ENCODE measurements at regions not wholly inside any gene's neighbourhood (a gene's known extent, or its start where the extent isn't known, plus 50 kb on each side); places are given as distances from the start of the nearest gene placed in this dataset.

DNA sequence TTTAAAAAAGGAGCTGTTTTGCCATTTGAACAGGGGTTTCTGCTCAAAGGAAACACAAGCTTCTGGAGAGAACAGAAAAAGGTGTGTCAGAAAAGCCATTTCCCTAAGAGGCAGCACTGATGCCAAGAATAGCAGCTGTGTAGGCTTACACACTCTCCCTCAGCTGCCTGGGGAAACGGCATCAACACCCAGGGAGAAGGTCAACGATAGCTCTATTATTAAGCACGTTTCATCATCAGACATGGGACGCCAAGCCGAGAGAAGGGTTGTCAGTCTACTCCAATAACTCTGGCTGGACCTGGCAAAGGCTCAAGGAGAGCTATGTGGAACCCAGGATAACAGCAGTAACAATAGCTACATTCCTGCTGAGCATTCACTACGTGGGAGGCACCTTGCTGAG, 314.2 kb downstream of the CDK5RAP2 start:
- H3K79me2 ChIP-seq (ENCODE audit: insufficient read depth, low read length), result no peaks in the 10 kb centered on the region
- H4K20me1 ChIP-seq (ENCODE audit: insufficient read depth, low read length), result no peaks in the 10 kb centered on the region
- H3K27me3 ChIP-seq (ENCODE audit: insufficient read depth, low read length), result no peaks in the 10 kb centered on the region
- H3K4me1 ChIP-seq (ENCODE audit: insufficient read depth, low read length, severe bottlenecking), result no peaks in the 10 kb centered on the region
- H3K36me3 ChIP-seq (ENCODE audit: insufficient read depth, low read length), result no peaks in the 10 kb centered on the region
- no peaks in the 10 kb centered on the region for H3K9me3 ChIP-seq (ENCODE audit: low read length)
- no peaks in the 10 kb centered on the region for H3F3A ChIP-seq (ENCODE audit: insufficient read depth, low read length)
- H3K9me2 ChIP-seq (ENCODE audit: low read depth, low read length), result no peaks in the 10 kb centered on the region
- TF ChIP-seq EZH2 (IDR thresholded peaks at IDR 0.05; ENCODE audit: borderline replicate concordance, low read length) (no peak), CTCF (IDR thresholded peaks at IDR 0.05; ENCODE audit: low read length) (no peak)
- H3K9ac ChIP-seq (ENCODE audit: low read length), result no peak overlapping the region
- H2AFZ ChIP-seq (ENCODE audit: low read length), result no peak overlapping the region
- no peak overlapping the region for H3K4me3 ChIP-seq (ENCODE audit: low read depth, low read length, poor library complexity, severe bottlenecking)
- no peak overlapping the region for H3K27ac ChIP-seq (ENCODE audit: low read depth, low read length, poor library complexity, severe bottlenecking)
- H3K4me2 ChIP-seq (ENCODE audit: low read length), result no peak overlapping the region

DNA sequence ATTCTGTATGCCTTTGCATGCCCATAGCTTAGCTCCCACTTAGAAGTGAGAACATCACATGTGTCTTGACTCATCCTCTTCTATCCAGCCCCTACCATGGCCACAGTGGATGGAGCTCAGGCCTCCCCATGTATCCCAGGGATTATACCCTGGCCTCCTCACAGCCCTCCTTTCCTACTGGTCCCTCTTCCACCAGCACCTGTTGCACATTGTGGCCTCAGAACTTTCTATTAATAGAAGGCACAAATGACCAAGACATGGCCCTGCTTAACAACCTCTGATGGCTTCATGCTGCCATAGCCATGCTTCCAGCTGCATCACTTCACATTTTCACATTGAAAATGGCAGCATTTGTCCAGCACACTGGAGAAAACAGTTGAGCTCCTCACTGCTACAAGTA, 315.4 kb downstream of the CDK5RAP2 start:
- H3K27me3 ChIP-seq (ENCODE audit: insufficient read depth, low read length), result no peaks in the 10 kb centered on the region
- H3K9me2 ChIP-seq (ENCODE audit: low read depth, low read length), result no peaks in the 10 kb centered on the region
- no peaks in the 10 kb centered on the region for H3K36me3 ChIP-seq (ENCODE audit: insufficient read depth, low read length)
- H3K9ac ChIP-seq (ENCODE audit: low read length), result no peak overlapping the region
- no peak overlapping the region for H3K27ac ChIP-seq (ENCODE audit: low read depth, low read length, poor library complexity, severe bottlenecking)
- H3K9me3 ChIP-seq (ENCODE audit: low read length), result no peaks in the 10 kb centered on the region
- no peak overlapping the region for H3K4me3 ChIP-seq (ENCODE audit: low read depth, low read length, poor library complexity, severe bottlenecking)
- no peaks in the 10 kb centered on the region for H3F3A ChIP-seq (ENCODE audit: insufficient read depth, low read length)
- no peaks in the 10 kb centered on the region for H3K4me1 ChIP-seq (ENCODE audit: insufficient read depth, low read length, severe bottlenecking)
- H3K4me2 ChIP-seq (ENCODE audit: low read length), result no peak overlapping the region
- no peak overlapping the region for H2AFZ ChIP-seq (ENCODE audit: low read length)
- no peaks in the 10 kb centered on the region for H4K20me1 ChIP-seq (ENCODE audit: insufficient read depth, low read length)
- H3K79me2 ChIP-seq (ENCODE audit: insufficient read depth, low read length), result no peaks in the 10 kb centered on the region
- TF ChIP-seq CTCF (IDR thresholded peaks at IDR 0.05; ENCODE audit: low read length) (no peak), EZH2 (IDR thresholded peaks at IDR 0.05; ENCODE audit: borderline replicate concordance, low read length) (no peak)

GRCh38 chr9:120263836-120264235, 316.1 kb downstream of the CDK5RAP2 start:
- no peak overlapping the region for H3K4me3 ChIP-seq (ENCODE audit: low read depth, low read length, poor library complexity, severe bottlenecking)
- no peaks in the 10 kb centered on the region for H4K20me1 ChIP-seq (ENCODE audit: insufficient read depth, low read length)
- no peaks in the 10 kb centered on the region for H3F3A ChIP-seq (ENCODE audit: insufficient read depth, low read length)
- no peak overlapping the region for H3K4me2 ChIP-seq (ENCODE audit: low read length)
- no peaks in the 10 kb centered on the region for H3K27me3 ChIP-seq (ENCODE audit: insufficient read depth, low read length)
- H3K9ac ChIP-seq (ENCODE audit: low read length), result no peak overlapping the region
- H3K9me3 ChIP-seq (ENCODE audit: low read length), result no peaks in the 10 kb centered on the region
- no peaks in the 10 kb centered on the region for H3K4me1 ChIP-seq (ENCODE audit: insufficient read depth, low read length, severe bottlenecking)
- H2AFZ ChIP-seq (ENCODE audit: low read length), result no peak overlapping the region
- H3K27ac ChIP-seq (ENCODE audit: low read depth, low read length, poor library complexity, severe bottlenecking), result no peak overlapping the region
- no peaks in the 10 kb centered on the region for H3K9me2 ChIP-seq (ENCODE audit: low read depth, low read length)
- no peaks in the 10 kb centered on the region for H3K36me3 ChIP-seq (ENCODE audit: insufficient read depth, low read length)
- no peak for TF ChIP-seq EZH2 (IDR thresholded peaks at IDR 0.05; ENCODE audit: borderline replicate concordance, low read length)
- TF ChIP-seq CTCF (IDR thresholded peaks at IDR 0.05; ENCODE audit: low read length), result no peak
- H3K79me2 ChIP-seq (ENCODE audit: insufficient read depth, low read length), result no peaks in the 10 kb centered on the region

Measured in OCI-LY1 (cell line).